AG04450 (cell line): ENCODE measurements at regions not wholly inside any gene's neighbourhood (a gene's known extent, or its start where the extent isn't known, plus 50 kb on each side); places are given as distances from the start of the nearest gene placed in this dataset.

ENCODE experiments used
- CTCF ChIA-PET: fragments of 300-600, 350-600 bp; formaldehyde crosslinking; extraction: SDS; loops from one replicate; lab custom pipeline; 2022; ENCODE audit warnings: antibody characterized with exemption, inconsistent platforms; lab: Charles Lee
- POLR2A ChIA-PET: fragments of 350-600 bp; formaldehyde crosslinking; extraction: SDS; loops from one replicate; lab custom pipeline; 2021; ENCODE audit warnings: antibody characterized with exemption, inconsistent platforms; lab: Yijun Ruan, JAX
- DNase-seq: peaks from one replicate; pipeline ENCODE4 v3.0.0-alpha.2; 2011; ENCODE audit warnings: low read depth, low spot score
- H3K27ac ChIP-seq: one replicate; pipeline ENCODE4 v1.5.1; 2012; ENCODE audit warnings: low read depth, low read length, control low read depth
- H3K27me3 ChIP-seq: one replicate; pipeline ENCODE4 v1.6.0; 2012; ENCODE audit warnings: low read length; ENCODE audit not compliant: control insufficient read depth, insufficient read depth
- H3K4me3 ChIP-seq: 2 replicates; pipeline ENCODE4 v1.5.1; 2011; ENCODE audit warnings: mild to moderate bottlenecking, low read depth, low read length, control low read depth
- H3K9me3 ChIP-seq: 2 replicates; pipeline ENCODE4 v1.5.1; 2012; ENCODE audit warnings: low read length; ENCODE audit not compliant: control insufficient read depth, insufficient read depth
- CTCF ChIP-seq: IDR thresholded peaks from 2 replicates; pipeline ENCODE4 v1.5.1; 2011; ENCODE audit warnings: low read depth, low read length, control low read depth, inconsistent platforms

- H3K4me3 ChIP-seq = no peak overlapping the region
- POLR2A ChIA-PET = no interaction called here
- DNase-seq = no peak
- H3K27ac ChIP-seq = no peak overlapping the region
- TF ChIP-seq CTCF = no peak
- H3K9me3 ChIP-seq = no peaks in the 10 kb centered on the region; the same call in 1 of the 2 replicates
- CTCF ChIA-PET = no interaction called here
- H3K27me3 ChIP-seq = no peaks in the 10 kb centered on the region
These were observed 222.0 kb downstream of the TMEM182 start for GRCh38 chr2:102983786-102984185.

- peaks cover 3% of the 10 kb centered on the region; the same call in 1 of the 2 replicates for H3K9me3 ChIP-seq
- no peak overlapping the region for H3K4me3 ChIP-seq
- POLR2A ChIA-PET = no interaction called here
- no peak for TF ChIP-seq CTCF
- CTCF ChIA-PET = interaction anchor here (0.7 kb wide), 1 partner anchor 233 kb away, joined by 4 read pairs; no protein-coding TSS in a partner anchor
- no peak for DNase-seq
- no peak overlapping the region for H3K27ac ChIP-seq
- no peaks in the 10 kb centered on the region for H3K27me3 ChIP-seq
These were observed 225.1 kb downstream of the TMEM182 start for GRCh38 chr2:102986826-102987490.

- Histone ChIP-seq H3K9me3 (peaks cover 10% of the 10 kb centered on the region), H3K27me3 (no peaks in the 10 kb centered on the region), H3K4me3 (no peak overlapping the region), H3K27ac (no peak overlapping the region)
- ChIA-PET CTCF (no interaction called here), POLR2A (no interaction called here)
- DNase-seq = no peak
- TF ChIP-seq CTCF = no peak
These were observed 230.8 kb downstream of the TMEM182 start for GRCh38 chr2:102992607-102993006.

GRCh38 chr2:102999958-103000357 lies 238.1 kb downstream of the TMEM182 start:
- H3K27ac ChIP-seq = no peak overlapping the region
- H3K4me3 ChIP-seq = no peak overlapping the region
- no peaks in the 10 kb centered on the region for H3K27me3 ChIP-seq
- POLR2A ChIA-PET = no interaction called here
- DNase-seq = no peak
- CTCF ChIA-PET = no interaction called here
- no peak for TF ChIP-seq CTCF
- H3K9me3 ChIP-seq = peaks cover 8% of the 10 kb centered on the region

- CTCF ChIA-PET = no interaction called here
- no peak overlapping the region for H3K27ac ChIP-seq
- no peaks in the 10 kb centered on the region for H3K27me3 ChIP-seq
- peaks cover 8% of the 10 kb centered on the region for H3K9me3 ChIP-seq
- TF ChIP-seq CTCF = no peak
- no peak overlapping the region for H3K4me3 ChIP-seq
- no peak for DNase-seq
- POLR2A ChIA-PET = no interaction called here
These were observed 241.1 kb downstream of the TMEM182 start for GRCh38 chr2:103002954-103003353.
